ENCODE measurements at regions not wholly inside any gene's neighbourhood (a gene's known extent, or its start where the extent isn't known, plus 50 kb on each side); places are given as distances from the start of the nearest gene placed in this dataset.
A peak's percentile ranks its signal among the peaks of the same experiment; 100 is the strongest.

GRCh38 chr2:41940060-41940744, 107.6 kb upstream of the PKDCC start:
- H3K9me3 Mint-ChIP-seq = peaks cover 0 to 2% (median 0%) of the 10 kb centered on the region in 7 donors
- H2AFZ ChIP-seq (ENCODE audit: insufficient read depth, low read depth, low read length, poor library complexity, severe bottlenecking) = no peak overlapping the region
- no peak overlapping the region for H3K27ac ChIP-seq (ENCODE audit: low read depth in 1 of 2, low read length in 2 of 2)
- H3K27ac Mint-ChIP-seq = no peak overlapping the region
- no peaks in the 10 kb centered on the region for H3K4me1 Mint-ChIP-seq
- no peaks in the 10 kb centered on the region for H3K79me2 ChIP-seq (ENCODE audit: insufficient read depth, low read length)
- no peaks in the 10 kb centered on the region for H3K4me1 ChIP-seq (ENCODE audit: control insufficient read depth in 1 of 2, insufficient read depth in 2 of 2, low read length in 2 of 2)
- no peak overlapping the region for H3K4me2 ChIP-seq (replicated peaks; ENCODE audit: extremely low read depth, low read length, poor library complexity, severe bottlenecking)
- no peak overlapping the region for H3K4me3 Mint-ChIP-seq
- no peak overlapping the region for H3K4me3 ChIP-seq (replicated peaks in 1 of 3; ENCODE audit: low read depth in 2 of 3, low read length in 3 of 3)
- H3K36me3 ChIP-seq (replicated peaks in 1 of 2; ENCODE audit: control insufficient read depth in 1 of 2, insufficient read depth in 2 of 2, low read length in 2 of 2) = no peaks in the 10 kb centered on the region
- H3K27me3 ChIP-seq (ENCODE audit: control insufficient read depth in 2 of 2, insufficient read depth in 2 of 2, low read length in 2 of 2) = no peaks in the 10 kb centered on the region
- no peaks in the 10 kb centered on the region for H4K20me1 ChIP-seq (ENCODE audit: insufficient read depth, low read length)
- no peak for DNase-seq
- H3K36me3 Mint-ChIP-seq = no peaks in the 10 kb centered on the region
- peaks cover 0 to 3% (median 0%) of the 10 kb centered on the region in 3 donors for H3K27me3 Mint-ChIP-seq (ENCODE audit: low read depth in 3 of 3)
- H3K9me3 ChIP-seq (replicated peaks in 1 of 2; ENCODE audit: control insufficient read depth in 1 of 2, insufficient read depth in 1 of 2, low read length in 2 of 2) = no peaks in the 10 kb centered on the region
- WGBS (ENCODE audit: insufficient coverage) = 83% methylated on average over 2 of the region's 8 CpGs
- no peak overlapping the region for H3K9ac ChIP-seq (ENCODE audit: insufficient read depth, low read length, poor library complexity, severe bottlenecking)
- intact Hi-C loops (cut with micrococcal nuclease) = no loop called here
- no peak for TF ChIP-seq CTCF (IDR thresholded peaks at IDR 0.05)

- Histone ChIP-seq H3K79me2 (ENCODE audit: insufficient read depth, low read length) (no peaks in the 10 kb centered on the region), H2AFZ (ENCODE audit: insufficient read depth, low read depth, low read length, poor library complexity, severe bottlenecking) (no peak overlapping the region), H3K27me3 (ENCODE audit: control insufficient read depth in 2 of 2, insufficient read depth in 2 of 2, low read length in 2 of 2) (no peaks in the 10 kb centered on the region), H3K4me3 (replicated peaks in 1 of 3; ENCODE audit: low read depth in 2 of 3, low read length in 3 of 3) (no peak overlapping the region), H4K20me1 (ENCODE audit: insufficient read depth, low read length) (no peaks in the 10 kb centered on the region), H3K4me2 (replicated peaks; ENCODE audit: extremely low read depth, low read length, poor library complexity, severe bottlenecking) (no peak overlapping the region), H3K27ac (ENCODE audit: low read depth in 1 of 2, low read length in 2 of 2) (no peak overlapping the region), H3K9ac (ENCODE audit: insufficient read depth, low read length, poor library complexity, severe bottlenecking) (no peak overlapping the region), H3K9me3 (replicated peaks in 1 of 2; ENCODE audit: control insufficient read depth in 1 of 2, insufficient read depth in 1 of 2, low read length in 2 of 2) (no peaks in the 10 kb centered on the region), H3K4me1 (ENCODE audit: control insufficient read depth in 1 of 2, insufficient read depth in 2 of 2, low read length in 2 of 2) (no peaks in the 10 kb centered on the region), H3K36me3 (replicated peaks in 1 of 2; ENCODE audit: control insufficient read depth in 1 of 2, insufficient read depth in 2 of 2, low read length in 2 of 2) (no peaks in the 10 kb centered on the region)
- Mint-ChIP-seq H3K36me3 (no peaks in the 10 kb centered on the region), H3K27ac (peak overlapping the region in 1 of 7 donors; percentile 49), H3K4me1 (no peaks in the 10 kb centered on the region), H3K27me3 (ENCODE audit: low read depth in 3 of 3) (peaks cover 0 to 3% (median 0%) of the 10 kb centered on the region in 3 donors), H3K4me3 (no peak overlapping the region), H3K9me3 (peaks cover 0 to 2% (median 0%) of the 10 kb centered on the region in 7 donors)
- no peak for TF ChIP-seq CTCF (IDR thresholded peaks at IDR 0.05)
- DNase-seq = no peak
- intact Hi-C loops (cut with micrococcal nuclease) = no loop called here
- 70% methylated on average over 6 of the region's 6 CpGs for WGBS (ENCODE audit: insufficient coverage)
Observed at GRCh38 chr2:41940745-41941063, 107.1 kb upstream of the PKDCC start.
